HG03280 (cell line): ENCODE measurements at regions not wholly inside any gene's neighbourhood (a gene's known extent, or its start where the extent isn't known, plus 50 kb on each side); places are given as distances from the start of the nearest gene placed in this dataset.

ENCODE experiments used
- ATAC-seq: cut with Tn5 transposase; IDR thresholded peaks from one replicate; pipeline ENCODE4 v1.9.1; 2021; ENCODE audit warnings: mild to moderate bottlenecking, moderate library complexity; ENCODE audit not compliant: unreplicated experiment

- no peak for ATAC-seq
Measured at GRCh38 chr15:81869161-81869954, 176.5 kb downstream of the MEX3B start.

GRCh38 chr15:81865850-81866537 is 179.8 kb downstream of the MEX3B start:
- ATAC-seq, result peak; percentile 98

GRCh38 chr15:81863162-81863561 is 182.7 kb downstream of the MEX3B start:
- ATAC-seq, result no peak

- ATAC-seq, result no peak
Measured at GRCh38 chr15:81859737-81860516, 185.9 kb downstream of the MEX3B start.

- ATAC-seq, result no peak
Measured at GRCh38 chr15:81858586-81858985, 187.2 kb downstream of the MEX3B start.

GRCh38 chr15:81858136-81858535 is 187.7 kb downstream of the MEX3B start:
- no peak for ATAC-seq

GRCh38 chr15:81856634-81857026 is 189.2 kb downstream of the MEX3B start:
- no peak for ATAC-seq

- ATAC-seq, result no peak
Measured at GRCh38 chr15:81856001-81856633, 189.7 kb downstream of the MEX3B start.

- ATAC-seq, result no peak
Measured at GRCh38 chr15:81853150-81853748, 192.6 kb downstream of the MEX3B start.

GRCh38 chr15:81852411-81853149 is 193.2 kb downstream of the MEX3B start:
- no peak for ATAC-seq

GRCh38 chr15:81851757-81852156 is 194.1 kb downstream of the MEX3B start:
- ATAC-seq, result no peak

GRCh38 chr15:81851325-81851724 is 194.5 kb downstream of the MEX3B start:
- ATAC-seq, result no peak

- no peak for ATAC-seq
Measured at GRCh38 chr15:81849289-81849688, 196.5 kb downstream of the MEX3B start.

GRCh38 chr15:81848701-81849100 is 197.1 kb downstream of the MEX3B start:
- ATAC-seq, result no peak

- no peak for ATAC-seq
Measured at GRCh38 chr15:81843757-81844407, 201.9 kb downstream of the MEX3B start.

- ATAC-seq, result peak; percentile 54
Measured at GRCh38 chr15:81843226-81843625, 202.6 kb downstream of the MEX3B start.

- ATAC-seq, result no peak
Measured at GRCh38 chr15:81839387-81839786, 206.4 kb downstream of the MEX3B start.

- ATAC-seq, result no peak
Measured at GRCh38 chr15:81835731-81836130, 210.1 kb downstream of the MEX3B start.

- ATAC-seq, result no peak
Measured at GRCh38 chr15:81830520-81830919, 215.3 kb downstream of the MEX3B start.

- ATAC-seq, result no peak
Measured at GRCh38 chr15:81829918-81830317, 215.9 kb downstream of the MEX3B start.
